HEK293T (cell line): ENCODE measurements at regions not wholly inside any gene's neighbourhood (a gene's known extent, or its start where the extent isn't known, plus 50 kb on each side); places are given as distances from the start of the nearest gene placed in this dataset.

ENCODE experiments used
- CTCF ChIA-PET: fragments of 350-600 bp; formaldehyde crosslinking; extraction: SDS; loops from one replicate; lab custom pipeline; 2021; ENCODE audit warnings: antibody characterized with exemption, inconsistent platforms; lab: Yijun Ruan, JAX
- POLR2A ChIA-PET: fragments of 350-600 bp; formaldehyde crosslinking; extraction: SDS; loops from one replicate; lab custom pipeline; 2020; ENCODE audit warnings: antibody characterized with exemption, inconsistent platforms; lab: Yijun Ruan, JAX
- DNase-seq: peaks from one replicate; pipeline ENCODE4 v3.0.0; 2012; ENCODE audit warnings: mixed read lengths; ENCODE audit errors: extremely low spot score
- ARNT ChIP-seq: fragments of 450-650 bp; IDR thresholded peaks from 2 replicates; pipeline ENCODE4 v1.6.1; 2017; ENCODE audit warnings: mild to moderate bottlenecking
- BHLHE40 ChIP-seq: fragments of 450-650 bp; IDR thresholded peaks from 2 replicates; pipeline ENCODE4 v1.6.1; 2016; ENCODE audit warnings: mild to moderate bottlenecking, moderate library complexity, borderline replicate concordance
- CTBP1 ChIP-seq: fragments of 450-650 bp; IDR thresholded peaks from 2 replicates; pipeline ENCODE4 v1.6.1; 2016; ENCODE audit warnings: borderline replicate concordance
- ELF4 ChIP-seq: fragments of 450-650 bp; IDR thresholded peaks from 2 replicates; pipeline ENCODE4 v1.6.1; 2017; ENCODE audit warnings: antibody characterized with exemption
- FOXA1 ChIP-seq: fragments of 450-650 bp; IDR thresholded peaks from 2 replicates; pipeline ENCODE4 v1.6.1; 2016; ENCODE audit warnings: mild to moderate bottlenecking
- FOXK2 ChIP-seq: fragments of 450-650 bp; IDR thresholded peaks from 2 replicates; pipeline ENCODE4 v1.6.1; 2016; ENCODE audit warnings: mild to moderate bottlenecking
- FOXM1 ChIP-seq: fragments of 450-650 bp; IDR thresholded peaks from 2 replicates; pipeline ENCODE4 v1.6.1; 2017; ENCODE audit warnings: mild to moderate bottlenecking, borderline replicate concordance
- HDGF ChIP-seq: fragments of 450-650 bp; IDR thresholded peaks from 2 replicates; pipeline ENCODE4 v1.6.1; 2017; ENCODE audit warnings: antibody characterized with exemption, borderline replicate concordance
- L3MBTL2 ChIP-seq: fragments of 450-650 bp; conservative IDR thresholded peaks from 2 replicates; pipeline ENCODE4 v1.6.1; 2016; ENCODE audit warnings: mild to moderate bottlenecking
- LEF1 ChIP-seq: fragments of 450-650 bp; IDR thresholded peaks from 2 replicates; pipeline ENCODE4 v1.6.1; 2017; ENCODE audit warnings: mild to moderate bottlenecking, borderline replicate concordance
- NFRKB ChIP-seq: fragments of 450-650 bp; IDR thresholded peaks from 2 replicates; pipeline ENCODE4 v1.6.1; 2016; ENCODE audit warnings: mild to moderate bottlenecking, moderate library complexity
- PKNOX1 ChIP-seq: fragments of 450-650 bp; IDR thresholded peaks from 2 replicates; pipeline ENCODE4 v1.6.1; 2016
- SP1 ChIP-seq: fragments of 450-650 bp; IDR thresholded peaks from 2 replicates; pipeline ENCODE4 v1.6.1; 2017
- SUZ12 ChIP-seq: fragments of 450-650 bp; IDR thresholded peaks from 2 replicates; pipeline ENCODE4 v1.6.1; 2016; ENCODE audit warnings: mild to moderate bottlenecking
- TARDBP ChIP-seq: fragments of 450-650 bp; IDR thresholded peaks from 2 replicates; pipeline ENCODE4 v1.6.1; 2016
- ZNF384 ChIP-seq: fragments of 450-650 bp; IDR thresholded peaks from 2 replicates; pipeline ENCODE4 v1.6.1; 2016

- CTCF ChIA-PET: no interaction called here
- DNase-seq: no peak
- TF ChIP-seq TARDBP (no peak), BHLHE40 (no peak), FOXA1 (no peak), ARNT (no peak), HDGF (no peak), ZNF384 (no peak), SUZ12 (no peak), LEF1 (no peak), SP1 (no peak), CTBP1 (no peak), PKNOX1 (no peak), ELF4 (no peak), L3MBTL2 (no peak), FOXK2 (no peak), FOXM1 (no peak), NFRKB (no peak)
- POLR2A ChIA-PET: no interaction called here
These were observed 446.7 kb upstream of the PROK2 start for GRCh38 chr3:72231439-72232196.

- no peak for DNase-seq
- TF ChIP-seq FOXK2 (no peak), ZNF384 (no peak), HDGF (no peak), ELF4 (no peak), SP1 (no peak), L3MBTL2 (no peak), CTBP1 (no peak), FOXM1 (no peak), BHLHE40 (no peak)
- CTCF ChIA-PET: no interaction called here
- POLR2A ChIA-PET: no interaction called here
These were observed 445.9 kb upstream of the PROK2 start for GRCh38 chr3:72230774-72231379.

- no peak for TF ChIP-seq FOXM1
- TF ChIP-seq LEF1: no peak
- TF ChIP-seq SUZ12: no peak
- TF ChIP-seq ZNF384: no peak
- TF ChIP-seq PKNOX1: no peak
- no peak for TF ChIP-seq BHLHE40
- TF ChIP-seq NFRKB: no peak
- no peak for TF ChIP-seq FOXK2
- TF ChIP-seq HDGF: no peak
- ChIA-PET CTCF (no interaction called here), POLR2A (no interaction called here)
- DNase-seq: no peak
These were observed 445.0 kb upstream of the PROK2 start for GRCh38 chr3:72229952-72230351.

DNA sequence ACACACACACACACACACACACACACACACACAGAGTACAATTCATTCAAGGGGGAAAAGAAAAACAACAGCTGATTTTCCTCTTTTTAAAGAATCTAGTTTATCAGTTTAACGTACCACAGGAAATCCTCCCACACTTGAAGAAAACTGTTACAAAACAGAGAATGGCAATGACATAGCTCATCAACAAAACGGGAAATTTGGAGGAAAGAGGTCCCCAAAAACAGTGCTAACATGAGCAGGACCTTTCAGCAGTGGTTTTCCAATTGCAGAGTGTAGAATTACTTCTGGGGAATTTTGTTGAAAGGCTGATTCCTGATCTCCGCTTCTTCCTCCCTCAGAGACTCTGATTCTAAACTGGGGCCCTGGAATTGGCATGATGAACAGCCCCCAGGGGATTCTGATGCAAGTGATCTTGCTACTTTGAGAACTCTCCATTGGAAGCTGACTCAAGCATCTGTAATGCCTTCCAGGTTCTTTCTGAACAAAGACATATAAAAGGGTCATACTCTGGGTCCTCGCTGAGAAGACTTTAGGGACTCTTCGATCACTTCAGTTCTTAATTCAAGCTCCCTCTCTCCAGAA is 442.6 kb upstream of the PROK2 start:
- POLR2A ChIA-PET: no interaction called here
- TF ChIP-seq CTBP1 (no peak), PKNOX1 (no peak), FOXM1 (no peak), NFRKB (no peak), ZNF384 (no peak), L3MBTL2 (no peak), FOXK2 (no peak), TARDBP (no peak), SUZ12 (no peak), ELF4 (no peak), ARNT (no peak), SP1 (no peak), FOXA1 (no peak), LEF1 (no peak), BHLHE40 (no peak), HDGF (no peak)
- CTCF ChIA-PET: no interaction called here
- DNase-seq: no peak

DNA sequence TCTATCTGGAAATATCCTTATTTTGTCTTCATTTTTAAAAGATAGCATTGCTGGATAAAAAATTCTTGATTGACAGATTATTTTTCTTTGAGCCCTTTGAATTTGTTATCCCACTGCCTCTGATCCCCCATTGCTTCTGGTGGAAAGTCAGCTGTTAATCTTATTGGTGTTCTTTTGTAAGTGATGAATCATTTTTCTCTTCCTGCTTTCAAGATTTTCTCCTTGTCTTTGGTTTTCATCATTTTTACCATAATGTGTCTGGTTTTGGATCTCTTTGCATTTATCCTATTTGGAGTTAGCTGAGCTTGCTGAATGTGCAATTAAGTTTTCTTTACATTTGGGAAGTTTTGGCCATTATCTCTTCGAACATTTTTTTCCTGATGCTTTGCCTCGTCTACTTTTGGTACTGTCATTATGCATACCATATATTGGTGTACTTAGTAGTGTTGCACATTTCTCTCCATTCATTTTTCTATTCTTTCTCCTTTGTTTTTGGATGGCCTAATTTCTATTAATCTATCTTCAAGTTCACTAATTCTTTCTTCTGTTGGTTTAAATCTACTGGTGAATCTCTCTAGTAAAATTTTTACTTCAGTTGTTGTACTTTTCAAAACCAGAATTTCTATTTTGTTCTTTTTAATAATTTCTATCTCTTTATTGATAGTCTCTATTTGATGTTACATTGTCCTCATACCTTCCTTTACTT is 440.0 kb upstream of the PROK2 start:
- ChIA-PET POLR2A (no interaction called here), CTCF (no interaction called here)
- DNase-seq: no peak
- TF ChIP-seq PKNOX1: peak; percentile 22; the same call in 1 of the 2 replicates
- TF ChIP-seq FOXA1: no peak
- TF ChIP-seq ELF4: no peak
- TF ChIP-seq SP1: no peak
- no peak for TF ChIP-seq TARDBP
- TF ChIP-seq NFRKB: no peak
- TF ChIP-seq LEF1: no peak
- TF ChIP-seq L3MBTL2: no peak
